ENCODE measurements at regions not wholly inside any gene's neighbourhood (a gene's known extent, or its start where the extent isn't known, plus 50 kb on each side); places are given as distances from the start of the nearest gene placed in this dataset.
"Not testable (repeated sequence)": the region's sequence is repeated elsewhere in the genome, so short reads cannot be mapped to it uniquely, and the experiment has no call there.

DNA sequence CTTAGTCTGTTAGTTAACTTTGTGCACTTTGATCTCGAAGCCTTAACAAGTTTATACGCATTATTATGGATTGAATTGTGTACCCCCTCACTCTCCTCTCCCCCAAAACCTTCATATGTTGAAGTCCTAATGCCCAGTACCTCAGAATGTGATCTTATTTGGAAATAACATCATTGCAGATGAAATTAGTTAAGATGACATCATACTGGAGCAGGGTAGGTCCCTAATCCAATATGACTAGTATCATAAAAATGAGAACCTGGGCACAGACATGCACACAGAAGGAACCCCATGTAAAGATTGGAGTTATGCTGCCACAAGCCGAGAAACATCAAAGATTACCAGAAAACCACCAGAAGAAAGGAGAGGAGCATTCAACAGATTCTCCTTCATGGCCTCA is 85.8 kb upstream of the TSC22D1 start:
- DNase-seq (ENCODE audit: low spot score), result no peak

DNA sequence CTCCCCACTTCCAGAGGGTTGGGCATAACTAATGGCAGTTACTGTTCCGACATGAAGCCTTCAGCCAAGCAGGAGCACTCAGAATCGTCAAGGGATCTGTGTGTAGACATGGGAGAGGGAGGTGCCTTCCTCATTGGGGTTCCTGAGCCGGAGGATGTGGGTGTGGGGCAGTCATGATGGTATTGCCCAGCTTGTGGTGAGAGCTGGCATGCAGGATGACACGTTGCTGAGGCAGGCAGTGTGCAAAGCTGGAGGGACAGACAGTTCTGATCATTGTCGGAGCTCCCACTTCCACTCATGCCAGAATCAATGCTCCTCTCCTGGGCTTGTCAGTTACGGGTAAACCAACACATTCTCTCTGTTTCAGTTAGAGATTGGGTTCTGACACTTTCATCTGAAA is 83.9 kb upstream of the TSC22D1 start:
- no peak for DNase-seq (ENCODE audit: low spot score)

DNA sequence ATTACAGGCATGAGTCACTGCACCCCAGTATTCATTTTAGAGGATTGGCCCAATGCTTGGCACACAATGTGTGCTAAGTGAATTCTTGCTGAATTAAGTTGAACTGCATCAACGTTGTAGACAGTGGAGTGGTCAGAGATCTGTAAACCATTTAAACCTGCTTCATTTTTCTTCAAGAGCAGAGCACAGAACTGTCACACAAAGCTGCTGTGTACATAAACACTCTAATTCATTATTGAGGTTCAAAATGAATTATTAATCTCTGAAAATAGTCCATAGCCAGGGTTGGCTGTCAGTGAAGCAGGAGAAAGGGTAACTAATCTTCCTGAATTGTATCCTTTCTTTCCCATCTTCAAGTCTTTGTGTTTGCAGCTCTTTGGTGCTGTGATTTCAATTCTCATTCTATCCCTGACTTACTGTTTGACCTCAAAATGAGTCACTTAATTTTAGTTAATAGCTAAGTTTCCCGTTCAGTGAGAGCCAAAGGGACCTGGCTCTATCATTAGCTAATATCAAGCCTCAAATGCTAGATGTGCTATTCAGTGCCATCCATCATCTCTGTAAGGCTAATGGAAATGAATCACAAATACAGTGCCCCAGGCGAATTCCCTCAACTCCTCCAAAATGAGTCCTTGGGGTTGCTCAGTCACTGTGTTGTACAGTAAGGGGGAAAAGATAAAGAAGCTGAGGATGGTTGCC is 77.0 kb upstream of the TSC22D1 start:
- peak; percentile 17 for DNase-seq (ENCODE audit: low spot score)

DNA sequence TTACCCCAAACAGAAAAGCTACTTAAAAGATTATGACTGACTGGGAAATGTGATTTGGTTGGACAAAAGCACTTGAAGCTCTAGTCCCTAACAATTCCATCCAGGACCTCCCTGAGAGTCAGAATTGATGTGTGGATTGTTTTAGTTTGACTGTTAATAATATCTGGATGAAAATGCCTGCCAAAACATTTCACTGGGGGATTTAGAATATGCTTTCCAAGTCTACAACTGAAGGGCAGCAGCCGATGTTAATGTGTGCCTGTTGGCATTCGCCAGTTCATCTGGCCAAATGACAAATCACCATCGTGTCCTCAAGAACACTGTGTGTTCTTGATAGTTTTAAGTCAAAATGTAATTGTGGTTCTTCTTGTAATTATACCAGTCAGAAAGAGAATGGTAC is 76.0 kb upstream of the TSC22D1 start:
- no peak for DNase-seq (ENCODE audit: low spot score)

DNA sequence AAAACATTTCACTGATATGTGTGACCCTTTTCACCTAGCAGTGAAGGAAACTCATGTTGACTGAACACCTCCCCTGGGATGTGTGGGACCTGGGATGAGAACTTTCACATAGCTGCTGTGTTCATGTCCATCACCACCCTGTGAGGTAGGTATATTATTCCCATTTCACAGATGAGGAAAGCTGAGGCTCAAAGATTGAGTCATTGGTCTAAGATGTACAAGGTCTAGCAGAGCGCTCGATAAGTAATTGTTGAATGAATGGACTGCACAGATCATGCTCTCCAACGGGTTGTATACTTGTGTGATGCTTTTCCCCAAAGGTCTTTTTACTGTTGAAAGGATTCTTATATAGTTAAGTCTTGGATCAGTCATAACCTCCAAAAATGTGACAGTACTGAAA is 75.6 kb upstream of the TSC22D1 start:
- DNase-seq (ENCODE audit: low spot score), result no peak

DNA sequence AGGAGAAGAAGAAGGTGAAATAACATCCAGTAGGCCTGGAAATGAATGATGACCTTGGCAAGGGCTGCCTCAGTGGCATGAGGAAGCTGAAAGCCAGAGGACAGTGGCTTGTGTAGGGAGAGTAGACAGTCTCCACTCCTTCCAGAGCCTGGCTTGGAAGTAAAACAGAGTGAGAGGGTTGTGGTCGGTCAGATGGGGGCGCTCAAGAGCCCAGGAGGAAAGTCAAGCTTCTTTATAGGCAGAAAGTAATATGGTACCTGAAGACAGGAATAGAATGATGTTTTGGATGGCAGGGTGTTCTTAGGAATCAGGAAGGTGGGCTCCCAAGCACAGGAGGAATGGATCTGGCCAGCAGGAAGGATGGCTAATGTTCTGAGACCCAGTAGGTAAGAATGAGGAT is 75.1 kb upstream of the TSC22D1 start:
- DNase-seq (ENCODE audit: low spot score), result no peak

DNA sequence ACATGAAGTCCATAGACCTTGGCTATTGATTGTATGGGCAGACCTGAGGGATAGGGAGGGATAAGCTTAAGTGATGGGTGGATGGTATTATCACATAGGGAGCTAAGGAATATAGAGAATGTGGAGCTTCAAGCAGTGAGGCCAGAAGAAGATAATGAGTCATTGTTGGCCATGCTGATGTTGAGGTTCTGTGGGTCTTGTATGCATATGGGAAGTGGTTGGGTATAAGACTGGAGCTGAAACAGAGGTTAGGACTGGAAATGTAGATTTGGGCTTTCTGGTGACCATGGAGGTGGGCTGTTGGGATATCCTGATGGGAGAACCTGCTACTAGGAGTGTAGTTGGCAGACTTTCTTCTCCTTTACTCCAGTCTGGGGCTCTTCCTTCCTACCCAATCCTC is 73.7 kb upstream of the TSC22D1 start:
- DNase-seq (ENCODE audit: low spot score), result no peak

DNA sequence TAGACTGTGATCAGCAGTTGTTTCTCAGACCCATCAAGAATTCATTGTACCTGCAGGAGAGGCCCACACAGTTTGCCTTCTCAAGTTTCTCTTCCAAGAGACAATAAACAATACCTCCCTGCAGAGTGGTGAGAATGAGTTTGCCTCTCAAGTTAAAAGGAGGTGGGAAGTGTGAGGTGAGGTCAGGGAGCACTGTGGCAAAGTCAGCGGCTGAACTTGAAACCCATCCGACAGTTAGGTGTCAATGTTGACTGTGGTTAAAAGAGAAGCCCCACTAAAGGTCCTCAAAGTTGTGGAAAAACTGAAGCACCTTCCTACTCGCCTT is 72.9 kb upstream of the TSC22D1 start:
- DNase-seq (ENCODE audit: low spot score), result no peak

DNA sequence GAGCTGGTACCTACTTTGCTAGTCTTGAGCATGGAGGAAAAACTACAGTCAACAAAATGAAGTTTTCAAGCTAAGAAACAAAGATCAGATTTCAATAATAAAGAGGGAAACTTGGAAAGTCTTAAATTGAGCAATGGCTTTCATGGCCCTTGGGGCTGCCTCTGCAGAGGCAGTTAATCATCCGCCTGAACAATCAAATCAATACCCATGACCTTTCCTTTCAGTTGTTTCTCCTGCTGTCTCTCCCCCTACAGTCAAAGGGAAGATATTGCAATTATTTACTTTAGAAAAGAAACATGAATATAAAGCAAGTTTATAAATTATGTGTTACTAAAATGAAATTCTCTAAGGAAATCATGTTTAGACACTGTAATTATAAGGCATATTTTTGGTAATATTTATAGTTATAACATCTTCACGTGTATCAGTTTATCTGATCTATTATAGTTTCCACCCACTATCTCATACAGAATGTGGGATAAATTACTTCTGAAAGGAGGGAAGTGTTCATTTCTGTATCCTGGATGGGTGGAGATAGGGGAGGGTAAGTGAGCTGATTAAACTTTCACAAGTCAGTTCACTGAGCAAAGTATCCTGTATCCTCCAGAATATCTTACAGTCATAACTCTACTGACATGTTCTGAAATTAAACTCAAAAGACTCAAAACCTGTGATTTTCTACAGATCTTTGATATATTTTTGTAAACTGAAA is 72.4 kb upstream of the TSC22D1 start:
- peak; percentile 38 for DNase-seq (ENCODE audit: low spot score)

DNA sequence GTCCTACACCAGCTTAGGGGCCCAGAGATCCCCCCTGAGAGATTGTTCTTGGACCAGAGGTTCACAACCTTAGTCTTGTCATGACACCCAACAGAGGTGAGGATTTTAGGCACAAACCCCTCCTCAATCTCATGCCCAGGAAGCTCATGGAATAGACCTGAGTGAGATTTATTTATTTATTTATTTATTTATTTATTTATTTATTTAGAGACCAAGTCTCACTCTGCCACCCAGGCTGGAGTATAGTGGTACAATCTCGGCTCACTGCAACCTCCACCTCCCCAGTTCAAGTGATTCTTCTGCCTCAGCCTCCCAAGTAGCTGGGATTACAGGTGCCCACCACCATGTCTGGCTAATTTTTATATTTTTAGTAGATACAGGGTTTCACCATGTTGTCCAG is 71.4 kb upstream of the TSC22D1 start:
- DNase-seq (ENCODE audit: low spot score), result not testable (repeated sequence)

DNA sequence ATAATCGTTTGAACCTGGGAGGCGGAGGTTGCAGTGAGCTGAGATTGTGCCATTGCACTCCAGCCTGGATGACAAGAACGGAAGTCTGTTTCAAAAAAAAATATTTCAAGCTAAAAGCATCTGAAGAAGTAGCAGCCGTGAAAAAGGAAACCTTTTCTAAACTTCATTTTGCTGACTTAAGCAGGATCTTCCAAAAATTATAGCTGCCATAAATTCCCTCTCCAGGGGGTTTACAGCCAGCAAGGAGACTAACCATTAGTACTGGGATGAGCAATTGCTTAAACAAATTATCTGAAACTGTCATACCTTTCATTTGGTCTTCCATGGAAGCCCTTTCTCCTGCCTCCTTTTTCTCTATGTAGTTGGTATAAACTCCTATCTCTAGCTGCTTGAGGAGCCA is 69.9 kb upstream of the TSC22D1 start:
- no peak for DNase-seq (ENCODE audit: low spot score)

DNA sequence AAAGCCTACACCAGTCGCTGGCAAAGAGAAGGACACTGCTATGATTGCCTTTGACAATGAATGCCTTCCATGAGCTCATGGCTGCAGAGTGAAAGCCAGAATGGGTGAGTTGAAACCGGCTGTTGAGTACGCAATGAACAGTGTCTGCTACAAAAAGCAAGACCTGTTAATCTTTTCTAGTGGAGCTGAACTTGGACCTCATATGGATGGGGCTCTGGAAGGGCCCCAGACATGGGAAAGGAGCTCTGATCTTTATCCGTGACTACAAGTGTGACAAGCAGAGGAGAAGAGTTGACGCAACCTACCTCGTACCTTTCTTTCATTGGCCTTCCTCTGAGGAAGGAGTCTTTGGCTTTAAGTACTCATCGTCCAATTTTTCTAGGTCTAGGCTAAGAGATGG is 67.1 kb upstream of the TSC22D1 start:
- DNase-seq (ENCODE audit: low spot score), result no peak

DNA sequence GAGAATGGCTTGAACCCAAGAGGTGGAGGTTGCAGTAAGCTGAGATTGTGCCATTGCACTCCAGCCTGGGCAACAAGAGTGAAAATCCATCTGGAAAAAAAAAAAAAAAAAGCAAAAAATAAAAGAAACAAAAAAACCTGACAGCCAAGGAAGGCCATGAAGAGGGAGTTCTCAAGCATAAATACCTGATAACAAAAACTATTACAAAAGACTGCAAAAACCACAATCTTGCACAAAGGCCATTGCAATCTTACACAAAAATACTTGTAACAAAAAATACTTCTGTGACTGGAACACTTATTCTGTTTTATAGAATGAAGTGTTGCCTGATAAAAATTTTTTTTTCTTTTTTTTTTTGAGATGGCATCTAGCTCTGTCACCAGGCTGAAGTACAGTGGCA is 61.5 kb upstream of the TSC22D1 start:
- no peak for DNase-seq (ENCODE audit: low spot score)

DNA sequence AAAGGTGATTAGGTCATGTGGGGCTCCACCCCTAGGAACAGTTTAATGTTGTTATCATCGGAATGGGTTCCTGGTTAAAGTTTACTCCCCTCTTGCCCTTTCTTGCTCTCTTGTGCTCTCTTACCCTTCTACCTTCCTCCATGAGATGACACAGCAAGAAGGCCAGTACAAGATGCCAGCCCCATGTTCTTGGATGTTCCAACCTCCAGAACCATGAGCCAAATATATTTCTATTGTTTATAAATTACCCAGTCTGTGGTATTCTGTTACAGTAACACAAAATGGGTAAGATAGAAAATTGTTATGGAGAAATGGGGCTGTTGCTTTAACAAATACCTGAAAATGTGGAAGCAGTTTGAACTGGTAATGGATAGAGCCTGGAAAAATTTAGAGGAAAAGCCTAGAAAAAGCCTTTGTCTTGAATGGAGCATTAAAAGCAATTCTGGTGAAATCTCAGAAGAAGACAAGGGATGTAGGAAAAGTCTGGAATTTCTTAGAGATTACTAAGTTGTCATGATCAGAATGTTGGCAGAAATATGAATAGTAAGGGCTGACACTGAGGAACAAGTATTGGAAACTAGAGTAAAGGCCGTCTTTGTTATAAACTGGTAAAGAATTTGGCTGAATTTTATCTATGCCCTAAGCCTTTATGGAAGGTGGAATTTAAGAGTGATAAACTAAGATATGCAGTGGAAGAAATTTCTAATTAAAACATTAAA is 53.5 kb upstream of the TSC22D1 start:
- DNase-seq (ENCODE audit: low spot score), result peak; percentile 74

DNA sequence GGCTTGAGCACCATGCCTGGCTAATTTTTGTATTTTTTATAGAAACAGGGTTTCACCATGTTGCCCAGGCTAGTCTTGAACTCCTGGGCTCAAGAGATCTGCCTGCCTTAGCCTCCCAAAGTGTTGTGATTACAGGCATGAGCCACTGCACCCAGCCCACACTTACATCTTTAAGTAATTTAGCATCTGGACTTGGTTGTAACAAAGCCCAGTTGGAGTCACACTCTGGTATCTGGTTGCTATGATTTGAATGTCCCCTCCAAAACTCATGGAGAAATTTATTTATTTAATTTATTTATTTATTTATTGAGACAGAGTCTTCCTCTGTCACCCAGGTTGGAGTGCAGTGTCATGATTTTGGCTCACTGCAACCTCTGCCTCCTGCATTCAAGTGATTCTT is 52.7 kb upstream of the TSC22D1 start:
- not testable (repeated sequence) for DNase-seq (ENCODE audit: low spot score)

DNA sequence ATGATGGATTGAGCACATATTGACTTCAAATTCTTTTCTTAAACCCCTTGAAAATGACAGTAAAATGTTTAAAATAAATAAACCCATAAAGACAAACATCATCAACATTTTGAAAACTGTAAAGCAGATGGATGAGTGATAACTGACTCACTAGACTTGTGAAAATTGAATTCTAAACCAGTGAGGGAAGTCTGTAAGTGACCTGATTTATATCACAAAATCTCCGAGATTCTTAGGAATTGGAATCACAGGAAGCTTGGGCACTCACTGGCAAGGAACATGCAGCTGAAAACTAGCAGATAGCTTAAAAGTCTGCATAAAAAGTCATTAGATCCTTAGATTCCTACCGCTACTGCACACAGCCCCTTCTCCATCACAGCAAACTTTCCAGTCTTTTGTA is 51.3 kb upstream of the TSC22D1 start:
- DNase-seq (ENCODE audit: low spot score), result no peak

DNA sequence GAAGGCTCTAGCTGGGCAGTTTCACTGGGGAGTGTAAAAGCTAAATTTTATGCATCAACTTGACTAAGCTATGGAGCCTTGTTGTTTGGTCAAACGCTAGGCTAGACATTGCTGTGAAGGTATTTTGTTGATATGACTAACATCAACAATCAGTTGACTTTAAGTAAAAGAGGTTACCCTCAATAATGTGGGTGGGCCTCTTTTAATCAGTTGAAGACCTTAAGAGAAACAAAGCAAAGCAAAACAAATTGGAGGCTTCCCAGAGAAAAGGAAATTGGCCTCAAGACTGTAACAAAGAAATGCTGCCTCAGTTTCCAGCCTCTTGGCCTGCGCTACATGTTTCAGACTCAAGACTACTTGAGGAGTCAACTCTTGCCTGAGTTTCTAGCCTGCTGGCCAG is 50.0 kb upstream of the TSC22D1 start:
- no peak for DNase-seq (ENCODE audit: low spot score)
